ENCODE measurements at regions not wholly inside any gene's neighbourhood (a gene's known extent, or its start where the extent isn't known, plus 50 kb on each side); places are given as distances from the start of the nearest gene placed in this dataset.

- no peaks in the 10 kb centered on the region for H3K79me2 ChIP-seq (ENCODE audit: low read length)
- no peak for DNase-seq
- no peaks in the 10 kb centered on the region for H3K4me1 ChIP-seq (ENCODE audit: low read length)
- no peaks in the 10 kb centered on the region for H3K36me3 ChIP-seq (replicated peaks; ENCODE audit: insufficient read depth, low read length)
- H3K9ac ChIP-seq (ENCODE audit: low read length) = no peak overlapping the region
- H4K20me1 ChIP-seq (ENCODE audit: insufficient read depth, low read length) = no peaks in the 10 kb centered on the region
- H2AFZ ChIP-seq (ENCODE audit: low read length) = no peak overlapping the region
- no peaks in the 10 kb centered on the region for H3K9me2 ChIP-seq (replicated peaks; ENCODE audit: insufficient read depth, low read length)
- no peak overlapping the region for H3K27ac ChIP-seq (ENCODE audit: low read length)
- no peaks in the 10 kb centered on the region for H3K27me3 ChIP-seq (replicated peaks; ENCODE audit: insufficient read depth, low read length)
- H3K4me2 ChIP-seq (ENCODE audit: low read depth, low read length) = no peak overlapping the region
- no peaks in the 10 kb centered on the region for H3F3A ChIP-seq (ENCODE audit: insufficient read depth, low read length)
- H3K4me3 ChIP-seq (ENCODE audit: low read length) = no peak overlapping the region
- no peaks in the 10 kb centered on the region for H3K9me3 ChIP-seq (replicated peaks; ENCODE audit: insufficient read depth, low read length)
- TF ChIP-seq CTCF (IDR thresholded peaks at IDR 0.05; ENCODE audit: low read length) (no peak), EZH2 (optimal IDR thresholded peaks at IDR 0.05; ENCODE audit: low read depth, low read length) (no peak), EZH2phosphoT487 (IDR thresholded peaks at IDR 0.05; ENCODE audit: low read length) (no peak)
Observed at GRCh38 chr3:194843556-194843955, 157.9 kb downstream of the FAM43A start.

- Histone ChIP-seq H3F3A (ENCODE audit: insufficient read depth, low read length) (no peaks in the 10 kb centered on the region), H3K4me1 (ENCODE audit: low read length) (no peaks in the 10 kb centered on the region), H2AFZ (ENCODE audit: low read length) (no peak overlapping the region), H3K4me3 (ENCODE audit: low read length) (no peak overlapping the region), H3K9ac (ENCODE audit: low read length) (no peak overlapping the region), H3K27ac (ENCODE audit: low read length) (no peak overlapping the region), H3K27me3 (replicated peaks; ENCODE audit: insufficient read depth, low read length) (no peaks in the 10 kb centered on the region), H3K9me3 (replicated peaks; ENCODE audit: insufficient read depth, low read length) (no peaks in the 10 kb centered on the region), H3K4me2 (ENCODE audit: low read depth, low read length) (no peak overlapping the region), H3K79me2 (ENCODE audit: low read length) (no peaks in the 10 kb centered on the region), H3K9me2 (replicated peaks; ENCODE audit: insufficient read depth, low read length) (no peaks in the 10 kb centered on the region), H4K20me1 (ENCODE audit: insufficient read depth, low read length) (no peaks in the 10 kb centered on the region), H3K36me3 (replicated peaks; ENCODE audit: insufficient read depth, low read length) (no peaks in the 10 kb centered on the region)
- TF ChIP-seq EZH2 (optimal IDR thresholded peaks at IDR 0.05; ENCODE audit: low read depth, low read length) (no peak), CTCF (IDR thresholded peaks at IDR 0.05; ENCODE audit: low read length) (no peak), EZH2phosphoT487 (IDR thresholded peaks at IDR 0.05; ENCODE audit: low read length) (no peak)
- DNase-seq = no peak
Observed at GRCh38 chr3:194844046-194844445, 158.4 kb downstream of the FAM43A start.

- Histone ChIP-seq H3K4me3 (ENCODE audit: low read length) (no peak overlapping the region), H3K9ac (ENCODE audit: low read length) (no peak overlapping the region), H3K4me1 (ENCODE audit: low read length) (no peaks in the 10 kb centered on the region), H3K9me3 (replicated peaks; ENCODE audit: insufficient read depth, low read length) (no peaks in the 10 kb centered on the region), H3K4me2 (ENCODE audit: low read depth, low read length) (no peak overlapping the region), H3K36me3 (replicated peaks; ENCODE audit: insufficient read depth, low read length) (no peaks in the 10 kb centered on the region), H3F3A (ENCODE audit: insufficient read depth, low read length) (no peaks in the 10 kb centered on the region), H4K20me1 (ENCODE audit: insufficient read depth, low read length) (no peaks in the 10 kb centered on the region), H2AFZ (ENCODE audit: low read length) (no peak overlapping the region), H3K79me2 (ENCODE audit: low read length) (no peaks in the 10 kb centered on the region), H3K9me2 (replicated peaks; ENCODE audit: insufficient read depth, low read length) (no peaks in the 10 kb centered on the region), H3K27ac (ENCODE audit: low read length) (no peak overlapping the region), H3K27me3 (replicated peaks; ENCODE audit: insufficient read depth, low read length) (no peaks in the 10 kb centered on the region)
- no peak for DNase-seq
- no peak for TF ChIP-seq CTCF (IDR thresholded peaks at IDR 0.05; ENCODE audit: low read length)
- no peak for TF ChIP-seq EZH2phosphoT487 (IDR thresholded peaks at IDR 0.05; ENCODE audit: low read length)
- TF ChIP-seq EZH2 (optimal IDR thresholded peaks at IDR 0.05; ENCODE audit: low read depth, low read length) = no peak
Observed at GRCh38 chr3:194849166-194849875, 163.6 kb downstream of the FAM43A start.

All from MM.1S (cell line).